Nucleus accumbens (tissue), 56 donors: ENCODE measurements at regions not wholly inside any gene's neighbourhood (a gene's known extent, or its start where the extent isn't known, plus 50 kb on each side); places are given as distances from the start of the nearest gene placed in this dataset.
"Not testable (repeated sequence)": the region's sequence is repeated elsewhere in the genome, so short reads cannot be mapped to it uniquely, and the experiment has no call there.

Source experiments
- DNase-seq, 56 donors: peaks; one replicate each; lab custom pipeline; 2025; lab: John Stamatoyannopoulos, UW

DNA sequence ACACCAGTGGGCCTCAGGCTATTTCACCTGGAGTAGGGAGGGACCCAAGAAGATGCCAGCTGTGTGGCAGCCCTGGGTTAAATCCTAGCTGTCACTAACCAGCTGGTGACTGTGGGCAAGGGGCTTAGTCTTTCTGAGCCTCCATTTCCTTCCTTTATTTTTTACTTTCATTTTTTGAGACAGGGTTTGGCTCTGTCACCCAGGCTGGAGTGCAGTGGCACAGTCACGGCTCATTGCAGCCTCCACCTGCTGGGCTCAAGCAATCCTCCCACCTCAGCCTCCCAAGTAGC lies 108.0 kb upstream of the SMAD3 start:
- DNase-seq = no peak

DNA sequence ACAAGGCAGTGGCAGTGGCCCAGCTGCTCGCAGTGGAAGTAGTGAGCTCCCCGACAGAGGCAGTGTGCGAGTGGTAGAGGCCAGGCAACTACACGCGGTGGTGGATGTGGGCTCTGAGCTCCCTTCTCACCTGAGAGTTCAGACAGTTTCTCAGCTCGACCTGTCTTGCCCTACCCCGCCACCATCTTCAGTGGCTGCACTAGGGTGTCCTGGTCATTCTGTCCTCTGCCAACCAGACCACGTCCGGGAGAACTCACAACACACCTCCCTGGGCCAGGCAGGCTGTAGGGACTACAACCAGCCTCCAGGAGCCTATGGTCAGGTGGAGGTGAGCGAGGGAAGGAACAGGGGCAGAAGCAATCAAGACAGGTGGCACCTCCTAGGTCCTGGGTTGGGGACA lies 106.3 kb upstream of the SMAD3 start:
- no peak for DNase-seq

DNA sequence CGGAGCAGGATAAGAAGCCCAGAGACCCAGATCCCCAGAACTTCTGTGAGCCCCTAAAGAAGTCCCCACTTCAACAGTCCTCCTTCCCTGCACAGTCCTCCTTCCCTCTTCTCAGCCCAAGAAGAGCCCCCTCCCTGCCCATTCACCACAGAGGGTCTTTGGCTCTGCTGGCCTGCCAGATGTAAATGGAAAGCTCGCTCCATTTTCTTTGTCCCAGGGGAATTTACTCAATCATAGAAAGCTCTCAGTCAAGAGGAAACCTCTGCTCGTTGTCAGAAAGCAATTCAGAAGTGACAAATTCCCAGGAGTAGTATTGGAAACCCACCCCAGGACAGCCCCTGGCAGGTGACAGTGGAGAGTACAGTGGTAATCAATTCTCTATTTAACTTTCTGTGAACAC lies 105.5 kb upstream of the SMAD3 start:
- no peak for DNase-seq

DNA sequence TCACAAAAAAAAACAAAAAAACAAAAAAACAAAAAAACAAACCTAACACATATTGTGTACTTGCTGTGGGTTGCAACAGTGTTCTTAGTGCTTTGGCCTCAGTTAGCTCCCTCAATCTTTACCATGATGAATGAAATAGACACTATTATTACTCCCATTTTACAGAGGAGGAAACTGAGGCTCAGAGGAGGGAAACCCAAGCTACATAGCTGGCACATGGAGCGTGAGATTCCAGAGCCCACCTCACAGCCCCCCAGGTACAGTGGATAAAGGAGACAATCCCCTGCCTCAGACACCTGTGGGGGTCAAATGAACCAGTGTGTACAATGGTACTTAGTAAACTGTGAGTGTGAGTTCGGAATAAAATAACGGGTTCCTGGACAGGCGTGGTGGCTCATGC lies 104.9 kb upstream of the SMAD3 start:
- DNase-seq = no peak

DNA sequence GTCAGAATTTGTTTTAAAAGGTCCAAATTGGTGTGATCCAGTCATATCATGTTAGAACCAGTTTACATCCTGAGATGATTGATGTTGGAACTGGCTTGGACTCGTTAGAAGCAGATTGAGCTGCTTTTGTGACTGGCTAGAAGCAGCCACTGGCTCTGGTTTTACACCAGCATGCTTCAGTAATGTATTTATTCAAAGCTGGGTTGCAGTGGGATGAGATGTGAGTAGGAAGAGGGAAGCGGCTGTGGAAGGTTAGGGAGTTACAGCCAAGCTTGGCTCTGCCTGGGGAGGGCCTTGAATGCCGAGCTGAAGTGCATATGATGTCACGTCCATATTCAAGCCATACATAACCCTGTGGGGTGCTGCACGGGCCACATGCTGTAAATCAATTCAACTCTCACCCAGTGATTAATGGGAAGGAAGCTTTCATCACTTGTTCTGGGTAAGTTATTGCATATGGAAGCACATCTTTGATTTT lies 104.0 kb upstream of the SMAD3 start:
- no peak for DNase-seq

DNA sequence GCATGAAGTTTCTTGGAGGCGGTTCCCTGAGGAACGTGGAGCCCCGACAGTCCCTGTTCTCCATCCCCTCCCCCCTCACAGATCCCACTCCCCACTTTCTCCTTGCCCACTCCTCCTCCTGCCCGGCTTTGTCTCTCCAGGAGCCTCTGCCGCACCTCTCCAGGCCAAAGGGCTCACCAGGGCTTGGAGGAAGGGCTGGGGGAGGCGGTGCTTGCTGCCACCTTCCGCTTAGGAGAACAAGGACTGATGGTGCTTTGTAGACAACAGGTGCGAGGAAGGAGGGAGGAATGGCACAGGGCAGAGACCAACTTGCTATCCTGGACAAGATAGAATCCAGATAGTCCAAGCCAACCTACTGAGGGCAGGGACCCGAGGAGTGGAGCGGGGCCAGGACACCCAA lies 103.5 kb upstream of the SMAD3 start:
- DNase-seq = no peak

DNA sequence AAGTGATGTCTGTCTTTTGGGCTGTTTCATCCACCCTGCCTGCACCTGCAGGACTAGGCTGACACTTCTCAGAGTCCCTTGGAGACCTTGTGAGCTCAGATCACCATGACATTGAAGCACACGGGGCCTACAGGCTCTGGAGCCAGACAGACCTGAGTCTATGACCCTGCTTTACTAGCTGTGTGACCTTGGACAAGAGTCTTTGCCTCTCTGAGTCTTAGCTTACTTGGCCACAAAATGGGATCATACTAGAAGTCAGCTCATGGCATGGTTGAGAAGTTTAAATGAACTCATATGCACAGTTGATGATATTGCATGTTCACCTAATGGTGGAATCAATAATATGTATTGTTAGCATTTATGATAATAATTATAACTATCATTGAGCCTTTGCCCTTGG lies 102.9 kb upstream of the SMAD3 start:
- DNase-seq = no peak

DNA sequence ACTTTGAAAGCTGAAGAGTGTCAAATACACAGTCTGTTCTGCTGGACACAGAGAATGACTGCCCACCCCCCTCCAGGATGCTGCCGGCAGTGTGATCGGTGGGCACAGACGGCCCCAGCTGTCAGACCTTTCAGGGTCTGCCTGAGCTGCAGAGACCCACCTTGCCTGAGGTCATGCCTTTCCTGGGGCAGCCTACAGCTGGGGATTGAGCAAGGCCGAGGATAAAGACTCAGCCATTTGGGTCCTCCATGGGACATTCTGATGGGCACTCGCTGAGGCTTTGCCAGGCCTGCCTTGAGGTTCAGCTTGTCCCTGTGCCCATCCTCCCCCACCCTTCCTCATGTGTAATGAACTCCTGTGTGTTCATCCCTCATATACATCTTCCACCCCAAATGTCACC lies 102.3 kb upstream of the SMAD3 start:
- DNase-seq = no peak

DNA sequence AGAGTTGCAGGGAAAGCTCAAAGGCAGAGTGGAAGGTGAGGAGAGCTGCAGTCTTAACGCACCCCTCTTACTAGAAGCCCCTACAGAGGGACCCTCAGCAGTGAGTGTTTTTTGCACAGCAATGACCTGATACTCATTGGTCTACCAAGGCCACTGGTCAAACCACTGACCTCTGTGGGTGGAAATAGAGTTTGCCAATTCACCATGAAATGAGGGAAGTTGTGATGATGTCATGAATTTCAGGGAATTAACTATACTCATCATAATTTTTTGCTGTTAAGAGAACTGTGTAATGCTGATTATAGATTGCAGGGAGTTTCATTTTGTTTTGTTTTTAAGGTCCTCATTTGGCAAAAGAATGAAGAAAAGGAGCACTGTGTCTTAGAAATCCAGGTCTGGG lies 101.7 kb upstream of the SMAD3 start:
- no peak for DNase-seq

DNA sequence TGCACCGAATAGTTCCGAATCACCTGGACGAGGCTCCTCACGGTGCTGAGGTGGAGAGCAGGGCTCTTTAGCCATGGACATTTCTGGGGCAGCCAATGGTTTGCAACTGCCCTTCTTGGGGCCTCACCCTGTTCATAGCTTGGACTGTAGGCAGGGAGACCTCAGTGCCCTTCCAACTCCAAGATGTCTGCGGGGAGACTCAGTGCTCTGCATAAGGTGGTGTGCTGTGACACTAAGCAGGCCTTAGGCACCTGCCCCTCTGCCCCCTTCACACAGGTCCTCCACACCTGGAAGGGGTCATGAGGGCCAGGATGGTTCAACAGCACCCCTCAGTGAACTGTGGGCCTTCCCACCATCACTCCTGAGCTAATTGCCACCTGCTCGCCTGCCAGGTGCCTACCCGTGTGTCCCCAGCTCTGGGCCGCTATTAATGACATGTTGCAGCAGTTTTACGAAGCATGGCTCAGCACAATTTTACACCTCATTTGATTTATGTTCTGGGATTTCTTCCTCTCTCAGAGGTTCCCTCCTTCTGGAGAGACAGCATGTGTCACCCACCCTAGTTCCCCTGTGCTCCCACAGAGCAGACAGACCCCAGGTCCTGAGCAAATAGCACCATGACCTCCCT lies 101.2 kb upstream of the SMAD3 start:
- DNase-seq = no peak

DNA sequence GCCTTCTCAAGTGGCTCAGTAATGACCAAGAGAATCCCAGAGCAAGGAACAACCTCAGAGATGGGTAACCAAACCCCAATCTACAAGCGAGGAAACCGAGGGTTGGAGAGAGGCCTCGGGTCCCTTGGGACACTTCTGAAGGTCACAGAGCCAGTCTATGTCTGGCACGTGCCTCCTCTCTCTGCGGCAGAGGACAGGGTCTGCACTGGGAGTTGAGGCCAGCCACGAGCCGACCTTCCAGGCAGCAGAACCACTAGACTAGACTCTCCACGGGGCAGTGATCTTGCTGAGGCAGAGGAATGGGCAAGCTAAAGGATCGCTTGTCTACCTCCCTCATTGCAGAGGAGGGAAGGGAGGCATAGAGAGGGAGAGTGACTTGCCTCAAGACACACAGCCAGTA lies 100.6 kb upstream of the SMAD3 start:
- no peak for DNase-seq

DNA sequence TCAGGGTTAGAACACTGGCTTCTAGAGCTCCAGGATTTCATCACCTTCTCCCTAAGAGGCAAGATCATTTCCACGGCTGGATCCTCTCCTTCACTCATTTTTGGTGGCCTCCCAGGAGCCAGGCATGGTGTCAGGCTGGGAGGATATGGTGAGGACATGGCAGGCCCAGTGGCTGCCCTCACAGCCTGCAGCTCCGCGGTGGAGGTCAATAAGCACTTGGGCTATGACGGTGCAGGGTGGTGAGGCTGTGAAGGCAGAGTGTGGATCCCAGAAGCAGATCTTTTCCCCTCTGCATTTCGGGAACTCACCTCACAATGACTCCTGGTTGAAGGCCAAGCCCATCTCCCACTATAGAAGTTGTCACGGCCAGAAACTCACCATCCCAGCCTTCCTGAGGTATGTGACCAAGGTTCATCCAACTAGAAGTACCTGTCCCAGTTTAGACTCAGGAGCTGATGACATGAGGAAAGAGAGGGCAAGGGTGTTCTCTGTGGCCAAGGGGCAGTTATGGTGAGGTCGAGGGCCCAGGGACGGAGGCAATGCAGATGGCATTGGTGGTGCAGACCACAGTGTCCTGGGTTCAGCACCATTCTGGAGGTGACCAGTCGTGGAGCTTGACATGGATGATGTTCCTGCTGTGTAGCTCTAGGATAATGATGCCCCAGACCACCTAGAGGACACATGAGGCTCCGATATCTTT lies 100.1 kb upstream of the SMAD3 start:
- no peak for DNase-seq

DNA sequence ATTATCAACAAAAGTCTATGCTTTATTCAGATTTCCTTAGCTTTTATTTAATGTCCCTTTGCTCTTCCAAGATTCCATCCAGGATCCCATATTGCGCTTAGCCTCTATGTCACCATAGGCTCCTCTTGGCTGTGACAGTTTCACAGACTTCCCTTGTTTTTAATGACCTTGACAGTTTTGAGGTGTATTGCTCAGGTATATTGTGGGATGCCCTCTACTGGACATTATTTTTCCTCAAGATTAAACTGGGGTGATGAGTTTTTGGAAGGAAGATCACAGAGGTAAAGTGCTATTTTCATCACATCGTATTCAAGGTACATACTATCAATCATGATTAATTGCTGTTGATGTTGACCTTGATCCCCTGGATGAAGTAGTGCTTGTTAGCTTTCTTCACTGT lies 99.1 kb upstream of the SMAD3 start:
- no peak for DNase-seq

DNA sequence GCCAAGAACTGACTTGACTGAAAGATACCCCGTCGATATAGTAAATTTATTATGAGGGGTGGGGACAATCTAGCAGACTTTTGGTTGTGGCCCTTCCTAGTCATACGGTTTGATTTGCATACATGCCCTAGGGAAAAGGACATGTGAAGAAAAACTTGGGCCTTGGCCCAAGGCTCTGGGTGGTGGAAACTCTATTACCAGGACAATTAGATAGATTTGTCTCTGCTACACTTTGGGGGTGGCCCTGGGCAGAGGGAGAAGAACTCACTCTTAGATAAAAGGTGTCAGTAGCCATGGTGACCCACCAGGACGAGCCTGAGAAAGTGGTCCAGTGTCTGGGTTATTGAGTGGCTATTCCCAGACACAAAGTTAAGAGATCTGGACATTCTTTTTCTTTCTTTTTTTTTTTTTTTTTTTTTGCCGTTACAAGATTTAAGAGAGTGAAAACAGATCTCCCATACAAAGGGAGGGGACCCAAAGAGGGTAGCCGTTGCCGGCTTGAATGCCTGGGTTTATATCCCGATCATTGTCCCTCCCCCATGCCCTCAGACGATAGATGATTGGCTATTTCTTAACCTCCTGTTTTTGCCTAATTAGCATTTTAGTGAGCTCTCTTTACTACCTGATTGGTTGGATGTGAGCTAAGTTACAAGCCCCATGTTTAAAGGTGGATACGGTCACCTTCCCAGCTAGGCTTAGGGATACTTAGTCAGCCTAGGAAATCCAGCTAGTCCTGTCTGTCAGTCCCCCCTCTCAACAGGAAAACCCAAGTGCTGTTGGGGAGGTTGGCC lies 96.4 kb upstream of the SMAD3 start:
- no peak for DNase-seq

DNA sequence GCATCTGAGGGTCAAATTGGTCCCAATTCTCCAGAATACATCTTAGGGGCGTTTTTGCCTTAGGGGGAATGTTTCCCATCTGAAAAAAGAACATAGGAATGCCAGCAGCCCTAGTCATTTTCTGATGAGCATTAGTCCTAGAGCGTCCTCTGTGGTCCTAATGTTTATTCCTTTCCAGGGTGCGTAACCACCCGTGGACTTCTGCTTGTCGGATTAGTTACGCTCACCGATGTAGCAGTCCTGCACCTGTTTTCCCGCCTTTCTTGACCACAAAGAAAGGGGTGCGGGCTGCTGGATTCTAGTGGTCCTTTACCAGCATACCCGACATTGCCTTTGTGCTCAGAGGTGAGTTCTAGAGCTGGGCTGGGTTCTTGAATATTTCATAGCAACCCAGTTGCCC lies 91.3 kb upstream of the SMAD3 start:
- not testable (repeated sequence) for DNase-seq

DNA sequence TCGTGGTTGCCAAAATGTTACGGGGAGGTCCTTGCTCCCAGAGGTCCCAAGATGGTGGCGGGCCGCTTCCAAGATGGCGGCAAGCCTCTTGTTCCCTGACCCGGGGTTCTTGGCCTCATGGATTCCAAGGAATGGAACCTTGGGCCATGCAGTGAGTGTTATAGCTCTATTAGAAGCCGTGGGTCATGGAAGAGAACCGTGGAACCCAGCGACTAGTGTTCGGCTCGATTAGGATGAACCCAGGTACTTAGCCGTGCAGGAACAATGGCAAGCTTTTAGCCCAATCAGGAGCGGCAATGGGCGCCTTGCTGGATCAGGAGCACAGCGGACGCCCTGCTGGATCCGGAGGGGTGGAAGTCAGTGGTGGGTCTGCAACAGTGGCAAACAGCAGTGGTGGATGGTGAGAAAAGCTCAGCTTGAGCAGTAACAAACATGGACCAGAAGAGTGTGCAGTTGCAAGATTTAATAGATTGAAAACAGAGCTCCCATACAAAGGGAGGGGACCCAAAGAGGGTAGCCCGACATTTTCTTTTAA lies 89.2 kb upstream of the SMAD3 start:
- DNase-seq = not testable (repeated sequence)

DNA sequence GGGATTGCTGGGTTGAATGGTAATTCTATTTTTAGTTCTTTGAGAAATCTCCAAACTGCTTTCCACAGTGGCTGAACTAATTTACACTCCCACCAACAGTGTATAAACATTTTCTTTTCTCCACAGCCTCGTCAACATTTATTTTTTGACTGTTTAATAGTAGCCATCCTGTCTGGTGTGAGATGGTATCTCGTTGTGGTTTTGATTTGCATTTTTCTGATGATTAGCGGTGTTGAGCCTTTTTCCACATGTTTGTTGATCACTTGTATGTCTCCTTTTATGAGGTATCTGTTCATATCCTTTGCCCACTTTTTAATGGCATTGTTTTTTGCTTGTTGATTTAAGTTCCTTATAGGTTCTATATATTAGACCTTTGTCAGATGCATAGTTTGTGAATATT lies 85.1 kb upstream of the SMAD3 start:
- DNase-seq = not testable (repeated sequence)

DNA sequence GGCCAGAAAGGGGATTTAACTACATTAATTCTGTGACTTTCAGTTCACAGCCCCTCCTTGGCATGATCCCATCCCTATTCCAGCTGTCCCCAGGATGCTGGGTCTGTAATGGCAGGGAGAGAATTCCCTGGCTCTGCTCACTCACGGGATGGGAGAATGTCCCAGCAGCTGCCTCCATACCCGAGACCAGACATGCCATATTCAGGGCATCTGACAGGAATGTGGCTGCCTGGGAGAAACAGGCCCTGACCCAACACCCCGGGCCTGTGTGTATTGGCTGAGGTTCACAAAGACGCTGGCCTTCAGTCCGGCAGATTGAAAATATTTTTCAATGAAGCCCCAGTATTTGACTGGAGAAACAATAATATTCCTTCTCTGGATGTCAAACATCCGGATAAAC lies 83.6 kb upstream of the SMAD3 start:
- DNase-seq = no peak

DNA sequence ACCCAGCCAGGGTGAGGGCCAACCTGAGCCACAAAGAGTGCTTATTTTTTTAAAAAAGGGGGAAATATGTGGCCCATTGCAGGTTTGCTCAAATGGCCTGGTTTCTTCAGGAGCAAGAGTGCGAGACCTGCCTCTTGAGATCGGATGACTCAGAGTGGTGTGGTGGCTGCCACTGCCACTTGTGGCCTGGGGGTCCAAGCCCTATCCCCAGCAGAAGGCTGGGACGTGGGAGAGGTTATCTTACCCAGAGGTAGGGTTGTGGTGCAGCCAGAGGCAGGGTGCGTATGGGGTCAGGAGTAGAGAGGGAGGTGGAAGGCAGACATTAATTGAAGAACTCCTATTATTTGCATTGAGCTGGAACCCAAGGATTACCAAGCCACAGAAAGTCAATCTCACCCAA lies 83.2 kb upstream of the SMAD3 start:
- no peak for DNase-seq

DNA sequence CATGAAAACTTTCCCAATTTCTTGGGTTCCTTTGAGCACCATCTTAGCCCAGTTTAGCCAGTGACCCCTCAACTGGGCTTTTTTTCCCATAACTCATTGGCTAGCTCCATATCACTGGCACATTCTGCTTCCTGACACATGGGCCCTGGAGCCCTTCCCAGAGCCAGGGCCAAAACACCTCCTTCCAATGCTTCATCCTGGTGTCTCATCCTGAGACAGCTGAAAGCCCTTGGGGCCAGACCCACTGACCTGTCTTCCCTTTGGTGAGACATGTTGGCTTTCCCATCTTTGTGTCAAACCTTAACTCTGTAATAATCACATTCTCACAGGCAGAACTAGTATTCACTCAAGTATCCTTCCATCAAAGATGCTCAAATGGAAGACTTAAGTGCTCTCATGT lies 82.6 kb upstream of the SMAD3 start:
- DNase-seq = no peak

DNA sequence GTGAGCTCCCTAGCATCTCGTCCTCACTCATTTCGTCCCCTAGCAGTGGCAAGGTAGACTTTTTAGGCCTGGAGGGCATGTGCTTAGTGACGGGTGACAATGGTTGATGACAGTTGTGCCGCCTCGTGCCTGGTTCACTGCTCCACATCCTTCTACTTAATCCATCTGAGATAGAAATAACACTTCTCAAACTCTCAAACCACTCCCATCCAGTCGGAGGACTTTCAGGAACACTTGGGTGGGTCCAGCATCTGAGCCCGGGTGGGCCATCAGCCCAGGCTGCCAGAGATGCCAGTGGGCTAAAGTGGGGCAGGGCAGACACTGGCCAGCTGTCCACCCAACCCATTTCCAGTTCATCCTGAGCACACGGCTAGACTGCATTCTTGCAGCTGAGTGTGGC lies 79.7 kb upstream of the SMAD3 start:
- DNase-seq = no peak

DNA sequence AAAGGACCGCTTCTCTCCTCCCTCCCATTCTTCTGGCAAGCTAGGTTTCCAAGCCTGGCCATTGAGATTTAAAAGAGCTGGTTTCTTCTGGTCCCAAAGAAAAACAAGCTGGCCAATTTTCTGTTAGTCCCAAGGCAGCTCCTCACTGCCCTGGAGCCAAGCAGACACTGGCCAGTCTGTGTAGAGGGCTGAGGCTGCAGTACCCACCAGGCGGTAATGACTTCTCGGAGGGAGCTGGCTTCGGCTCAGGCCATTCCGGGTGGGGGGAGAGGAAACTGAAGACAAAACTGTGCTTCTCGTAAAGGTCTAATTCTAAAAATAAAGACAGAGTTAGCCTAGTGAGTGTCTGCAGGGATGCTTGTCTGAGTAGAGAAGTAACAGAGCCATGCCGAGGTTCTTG lies 78.5 kb upstream of the SMAD3 start:
- peak in 32 of 56 donors; percentile 2 to 53 (median 25) for DNase-seq
